Epithelial cell of esophagus (primary cell): ENCODE measurements at regions not wholly inside any gene's neighbourhood (a gene's known extent, or its start where the extent isn't known, plus 50 kb on each side); places are given as distances from the start of the nearest gene placed in this dataset.

ENCODE experiments used
- DNase-seq: peaks from one replicate; pipeline ENCODE4 v3.0.0; 2010; ENCODE audit warnings: low read depth
- H3K4me3 ChIP-seq: 2 replicates; pipeline ENCODE4 v1.5.1; 2011; ENCODE audit warnings: mild to moderate bottlenecking, low read length, control low read depth
- CTCF ChIP-seq: IDR thresholded peaks from 2 replicates; pipeline ENCODE4 v1.5.1; 2011; ENCODE audit warnings: low read depth, mild to moderate bottlenecking, low read length, control low read depth, inconsistent platforms; ENCODE audit not compliant: insufficient read depth; ENCODE audit errors: missing control alignments

GRCh38 chr3:193768070-193768394 lies 175.0 kb downstream of the OPA1 start:
- no peak for TF ChIP-seq CTCF
- peak; percentile 47 for DNase-seq
- no peak overlapping the region for H3K4me3 ChIP-seq

GRCh38 chr3:193769437-193769836 lies 176.4 kb downstream of the OPA1 start:
- no peak for TF ChIP-seq CTCF
- no peak overlapping the region for H3K4me3 ChIP-seq
- DNase-seq = no peak

GRCh38 chr3:193771011-193771652 lies 178.1 kb downstream of the OPA1 start:
- no peak for DNase-seq
- no peak for TF ChIP-seq CTCF

GRCh38 chr3:193771653-193772421 lies 178.8 kb downstream of the OPA1 start:
- DNase-seq = no peak
- no peak for TF ChIP-seq CTCF
- no peak overlapping the region for H3K4me3 ChIP-seq

More at GRCh38 chr3:193771011-193771652, 178.1 kb downstream of the OPA1 start:
- no peak overlapping the region for H3K4me3 ChIP-seq

GRCh38 chr3:193772422-193772763 lies 179.4 kb downstream of the OPA1 start:
- TF ChIP-seq CTCF = no peak
- no peak for DNase-seq
- no peak overlapping the region for H3K4me3 ChIP-seq

- TF ChIP-seq CTCF = no peak
- H3K4me3 ChIP-seq = no peak overlapping the region
- DNase-seq = no peak
Measured at GRCh38 chr3:193773266-193774220, 180.5 kb downstream of the OPA1 start.
